ENCODE measurements at regions not wholly inside any gene's neighbourhood (a gene's known extent, or its start where the extent isn't known, plus 50 kb on each side); places are given as distances from the start of the nearest gene placed in this dataset.
"Not testable (repeated sequence)": the region's sequence is repeated elsewhere in the genome, so short reads cannot be mapped to it uniquely, and the experiment has no call there.

GRCh38 chr1:4460651-4461050 is 193.8 kb upstream of the AJAP1 start:
- no peak for DNase-seq (ENCODE audit: extremely low read depth in 1 of 2, low read depth in 1 of 2)

GRCh38 chr1:4461726-4462290 is 192.6 kb upstream of the AJAP1 start:
- no peak for DNase-seq (ENCODE audit: extremely low read depth in 1 of 2, low read depth in 1 of 2)

GRCh38 chr1:4462831-4463484 is 191.5 kb upstream of the AJAP1 start:
- DNase-seq (ENCODE audit: extremely low read depth in 1 of 2, low read depth in 1 of 2) = no peak

GRCh38 chr1:4463631-4464030 is 190.8 kb upstream of the AJAP1 start:
- DNase-seq (ENCODE audit: extremely low read depth in 1 of 2, low read depth in 1 of 2) = no peak

- no peak for DNase-seq (ENCODE audit: extremely low read depth in 1 of 2, low read depth in 1 of 2)
Measured at GRCh38 chr1:4464478-4464877, 189.9 kb upstream of the AJAP1 start.

- DNase-seq (ENCODE audit: extremely low read depth in 1 of 2, low read depth in 1 of 2) = no peak
Measured at GRCh38 chr1:4467241-4467640, 187.2 kb upstream of the AJAP1 start.

- DNase-seq (ENCODE audit: extremely low read depth in 1 of 2, low read depth in 1 of 2) = no peak
Measured at GRCh38 chr1:4468386-4468785, 186.0 kb upstream of the AJAP1 start.

- no peak for DNase-seq (ENCODE audit: extremely low read depth in 1 of 2, low read depth in 1 of 2)
Measured at GRCh38 chr1:4468804-4469514, 185.4 kb upstream of the AJAP1 start.

GRCh38 chr1:4476394-4476793 is 178.0 kb upstream of the AJAP1 start:
- no peak for DNase-seq (ENCODE audit: extremely low read depth in 1 of 2, low read depth in 1 of 2)

- DNase-seq (ENCODE audit: extremely low read depth in 1 of 2, low read depth in 1 of 2) = no peak
Measured at GRCh38 chr1:4481451-4481850, 173.0 kb upstream of the AJAP1 start.

GRCh38 chr1:4482526-4482925 is 171.9 kb upstream of the AJAP1 start:
- DNase-seq (ENCODE audit: extremely low read depth in 1 of 2, low read depth in 1 of 2) = no peak

- DNase-seq (ENCODE audit: extremely low read depth in 1 of 2, low read depth in 1 of 2) = no peak
Measured at GRCh38 chr1:4483021-4483625, 171.3 kb upstream of the AJAP1 start.

GRCh38 chr1:4485398-4485797 is 169.0 kb upstream of the AJAP1 start:
- DNase-seq (ENCODE audit: extremely low read depth in 1 of 2, low read depth in 1 of 2) = no peak

- DNase-seq (ENCODE audit: extremely low read depth in 1 of 2, low read depth in 1 of 2) = no peak
Measured at GRCh38 chr1:4485878-4486277, 168.5 kb upstream of the AJAP1 start.

GRCh38 chr1:4486408-4487120 is 167.8 kb upstream of the AJAP1 start:
- DNase-seq (ENCODE audit: extremely low read depth in 1 of 2, low read depth in 1 of 2) = no peak

- no peak for DNase-seq (ENCODE audit: extremely low read depth in 1 of 2, low read depth in 1 of 2)
Measured at GRCh38 chr1:4488018-4488417, 166.4 kb upstream of the AJAP1 start.

GRCh38 chr1:4489486-4489885 is 164.9 kb upstream of the AJAP1 start:
- no peak for DNase-seq (ENCODE audit: extremely low read depth in 1 of 2, low read depth in 1 of 2)

GRCh38 chr1:4489992-4490391 is 164.4 kb upstream of the AJAP1 start:
- DNase-seq (ENCODE audit: extremely low read depth in 1 of 2, low read depth in 1 of 2) = not testable (repeated sequence)

GRCh38 chr1:4494027-4494426 is 160.4 kb upstream of the AJAP1 start:
- no peak for DNase-seq (ENCODE audit: extremely low read depth in 1 of 2, low read depth in 1 of 2)

GRCh38 chr1:4494558-4494957 is 159.9 kb upstream of the AJAP1 start:
- no peak for DNase-seq (ENCODE audit: extremely low read depth in 1 of 2, low read depth in 1 of 2)

- DNase-seq (ENCODE audit: extremely low read depth in 1 of 2, low read depth in 1 of 2) = no peak
Measured at GRCh38 chr1:4495809-4496208, 158.6 kb upstream of the AJAP1 start.

Measured in stimulated activated CD8-positive, alpha-beta memory T cell treated with anti-CD3 and anti-CD28 coated beads, Interleukin-7, amount 100 ng/mL, for 48 hours (primary cell).